H54 (cell line): ENCODE measurements at regions not wholly inside any gene's neighbourhood (a gene's known extent, or its start where the extent isn't known, plus 50 kb on each side); places are given as distances from the start of the nearest gene placed in this dataset.
A peak's percentile ranks its signal among the peaks of the same experiment; 100 is the strongest.

Source experiments
- DNase-seq: peaks from one replicate; pipeline ENCODE4 v3.0.0; 2011; ENCODE audit warnings: low spot score, mixed read lengths; ENCODE audit not compliant: insufficient read length
- FAIRE-seq: peaks from 3 replicates; lab custom pipeline; 2011; peaks lifted over from hg19 to GRCh38; lab: Jason Lieb, UNC
- POLR2A ChIP-seq: IDR thresholded peaks from 2 replicates; pipeline ENCODE4 v1.6.1; 2011; ENCODE audit warnings: low read depth, mild to moderate bottlenecking, low read length

- no peak for FAIRE-seq
- no peak for TF ChIP-seq POLR2A
These were observed 424.6 kb downstream of the GADD45G start for GRCh38 chr9:90029386-90029785.

GRCh38 chr9:90029996-90030395 lies 425.2 kb downstream of the GADD45G start:
- DNase-seq = peak; percentile 19
- no peak for TF ChIP-seq POLR2A
- FAIRE-seq = no peak

More at GRCh38 chr9:90029386-90029785, 424.6 kb downstream of the GADD45G start:
- DNase-seq = no peak

- FAIRE-seq = no peak
These were observed 427.6 kb downstream of the GADD45G start for GRCh38 chr9:90032296-90033027.

GRCh38 chr9:90033028-90033650 lies 428.3 kb downstream of the GADD45G start:
- TF ChIP-seq POLR2A = no peak
- FAIRE-seq = no peak

More at GRCh38 chr9:90032296-90033027, 427.6 kb downstream of the GADD45G start:
- TF ChIP-seq POLR2A = no peak
- no peak for DNase-seq

GRCh38 chr9:90034071-90034470 lies 429.3 kb downstream of the GADD45G start:
- TF ChIP-seq POLR2A = no peak
- DNase-seq = no peak
- no peak for FAIRE-seq

More at GRCh38 chr9:90033028-90033650, 428.3 kb downstream of the GADD45G start:
- no peak for DNase-seq

- FAIRE-seq = no peak
- no peak for TF ChIP-seq POLR2A
- no peak for DNase-seq
These were observed 430.7 kb downstream of the GADD45G start for GRCh38 chr9:90035471-90035870.

GRCh38 chr9:90037146-90037797 lies 432.5 kb downstream of the GADD45G start:
- no peak for TF ChIP-seq POLR2A
- DNase-seq (no peak), FAIRE-seq (no peak)

GRCh38 chr9:90038763-90039162 lies 434.0 kb downstream of the GADD45G start:
- DNase-seq (no peak), FAIRE-seq (no peak)
- no peak for TF ChIP-seq POLR2A

GRCh38 chr9:90044263-90044662 lies 439.5 kb downstream of the GADD45G start:
- no peak for TF ChIP-seq POLR2A
- DNase-seq = no peak
- no peak for FAIRE-seq

- TF ChIP-seq POLR2A = no peak
- FAIRE-seq (peak; percentile 87), DNase-seq (peak; percentile 70)
These were observed 439.9 kb downstream of the GADD45G start for GRCh38 chr9:90044710-90045151.

GRCh38 chr9:90046317-90046861 lies 441.6 kb downstream of the GADD45G start:
- FAIRE-seq (no peak), DNase-seq (no peak)
- TF ChIP-seq POLR2A = no peak

- FAIRE-seq (no peak), DNase-seq (no peak)
- no peak for TF ChIP-seq POLR2A
These were observed 443.0 kb downstream of the GADD45G start for GRCh38 chr9:90047828-90048227.

- no peak for FAIRE-seq
- no peak for TF ChIP-seq POLR2A
- no peak for DNase-seq
These were observed 447.6 kb downstream of the GADD45G start for GRCh38 chr9:90052366-90052765.

GRCh38 chr9:90053027-90053426 lies 448.2 kb downstream of the GADD45G start:
- DNase-seq (no peak), FAIRE-seq (no peak)
- no peak for TF ChIP-seq POLR2A

- no peak for TF ChIP-seq POLR2A
- FAIRE-seq (no peak), DNase-seq (no peak)
These were observed 450.0 kb downstream of the GADD45G start for GRCh38 chr9:90054810-90055209.
